Hepatocyte (in vitro differentiated cells): ENCODE measurements at regions not wholly inside any gene's neighbourhood (a gene's known extent, or its start where the extent isn't known, plus 50 kb on each side); places are given as distances from the start of the nearest gene placed in this dataset.

ENCODE experiments used
- CTCF ChIP-seq: fragments of 200-600 bp; sonication (generic); IDR thresholded peaks from 2 replicates; pipeline ENCODE4 v1.5.1; 2016; ENCODE audit warnings: antibody characterized with exemption, mild to moderate bottlenecking; ENCODE audit not compliant: poor library complexity
- EZH2 ChIP-seq: fragments of 200-600 bp; sonication (generic); IDR thresholded peaks from 2 replicates; pipeline ENCODE4 v1.6.1; 2016; ENCODE audit warnings: antibody characterized with exemption, mild to moderate bottlenecking, borderline replicate concordance
- EZH2phosphoT487 ChIP-seq: fragments of 200-600 bp; sonication (generic); IDR thresholded peaks from one replicate; pipeline ENCODE4 v1.6.1; 2018; ENCODE audit warnings: antibody characterized with exemption, mild to moderate bottlenecking, low read depth, moderate library complexity; ENCODE audit not compliant: unreplicated experiment, severe bottlenecking

GRCh38 chr5:33337637-33337992 lies 103.2 kb upstream of the TARS1 start:
- TF ChIP-seq CTCF = no peak
- no peak for TF ChIP-seq EZH2
- no peak for TF ChIP-seq EZH2phosphoT487
